OCI-M2 (cell line): ENCODE measurements at regions not wholly inside any gene's neighbourhood (a gene's known extent, or its start where the extent isn't known, plus 50 kb on each side); places are given as distances from the start of the nearest gene placed in this dataset.
"Not testable (repeated sequence)": the region's sequence is repeated elsewhere in the genome, so short reads cannot be mapped to it uniquely, and the experiment has no call there.

Source experiments
- DNase-seq: peaks from one replicate; lab custom pipeline; 2025; ENCODE audit not compliant: unreplicated experiment; lab: John Stamatoyannopoulos, UW

DNA sequence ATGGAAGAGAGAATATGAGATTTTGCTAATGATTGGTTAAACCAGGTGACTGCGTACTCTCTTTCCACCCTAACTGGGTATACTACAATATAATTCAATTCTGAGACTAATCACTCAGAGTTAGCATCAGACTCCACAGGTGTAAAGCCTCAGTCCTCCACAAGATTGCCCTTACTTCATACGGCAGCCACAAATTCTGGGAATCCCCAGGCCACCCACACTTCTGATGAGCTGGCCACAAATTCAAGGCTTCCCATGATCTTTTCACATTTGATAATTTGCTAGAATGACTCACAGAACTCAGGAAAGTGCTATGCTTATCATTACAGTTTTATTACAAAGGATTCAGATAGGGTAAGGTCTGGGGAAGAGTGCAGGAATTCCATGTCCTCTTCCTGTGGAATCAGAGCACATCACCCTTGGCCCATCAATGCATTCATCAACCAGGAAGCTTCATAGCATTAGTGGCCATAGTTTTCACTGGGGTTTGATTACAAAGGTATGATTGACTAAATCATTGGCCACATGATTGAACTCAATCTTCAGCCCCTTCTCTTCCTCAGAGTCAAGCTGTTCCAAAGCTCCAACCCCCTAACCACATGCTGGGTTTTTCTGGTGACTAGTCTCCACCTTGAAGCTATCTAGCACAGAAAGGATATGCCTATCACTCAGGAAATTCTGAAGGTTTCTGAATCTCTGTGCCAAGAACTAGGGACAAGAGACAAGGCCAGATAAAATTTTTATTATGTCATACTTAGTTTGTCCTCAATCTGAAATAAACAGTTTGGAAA is 131.7 kb downstream of the HHIPL2 start:
- no peak for DNase-seq

DNA sequence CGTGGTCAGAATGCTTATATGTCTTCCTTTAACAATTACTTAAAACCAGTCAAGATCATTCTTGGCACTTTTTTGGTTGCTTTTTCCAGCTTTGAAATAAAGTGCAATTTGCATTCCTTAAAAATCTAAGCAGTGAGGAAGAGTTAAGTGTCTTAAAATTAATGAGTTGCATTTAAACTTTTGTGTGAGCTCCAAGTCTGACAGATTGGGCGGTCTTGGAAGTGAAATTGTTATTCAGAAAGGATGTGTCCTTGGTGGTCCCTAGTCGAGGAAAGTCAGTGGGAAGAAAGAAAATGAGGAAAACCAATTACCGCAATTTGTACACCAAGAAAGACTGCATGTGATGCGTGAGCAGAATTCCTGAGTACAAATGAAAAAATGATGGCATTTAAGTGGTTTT is 132.5 kb downstream of the HHIPL2 start:
- no peak for DNase-seq

DNA sequence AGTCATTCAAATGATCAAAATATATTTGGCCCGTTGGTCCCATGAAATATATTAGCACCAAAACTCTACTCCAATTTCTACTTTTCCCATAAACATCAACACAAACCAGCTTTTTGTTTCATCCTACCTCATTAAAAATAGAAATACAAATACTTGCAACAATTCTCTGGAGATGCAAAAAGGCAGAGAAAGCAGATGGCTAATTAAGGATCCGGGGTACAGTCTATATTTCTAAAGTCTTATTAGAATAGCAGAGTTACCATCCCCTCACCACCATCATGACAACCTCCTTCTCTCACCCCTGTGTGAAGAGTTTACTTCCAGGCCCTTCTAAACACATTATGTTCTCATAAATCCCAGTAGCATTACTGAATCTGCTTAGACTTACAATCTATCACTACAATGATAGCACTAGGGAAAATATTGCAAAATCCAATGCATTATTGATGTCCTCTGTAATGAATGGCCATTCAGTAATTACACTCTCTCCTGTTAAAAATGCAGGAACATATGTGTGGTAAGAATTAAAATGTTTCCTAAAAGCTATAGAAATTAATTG is 133.8 kb downstream of the HHIPL2 start:
- DNase-seq: no peak

DNA sequence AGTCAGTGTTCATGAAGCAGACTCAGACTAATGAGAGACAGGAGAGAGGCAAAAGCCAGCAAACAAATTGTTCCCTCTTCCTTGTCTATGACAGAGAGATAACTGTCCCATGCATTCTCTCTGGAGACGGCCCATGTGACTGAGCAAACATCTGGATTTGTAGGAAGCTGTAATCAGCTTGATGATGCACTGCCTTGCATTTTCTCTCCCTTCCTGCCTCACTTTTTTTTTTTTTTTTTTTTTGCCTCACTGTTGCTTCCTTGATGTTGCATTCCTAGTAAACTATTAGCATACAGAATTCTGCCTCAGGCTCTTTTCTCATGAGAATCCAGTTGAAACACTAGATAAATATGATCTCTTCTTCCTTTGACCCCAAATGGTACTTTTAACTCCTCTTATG is 134.5 kb downstream of the HHIPL2 start:
- DNase-seq: no peak

- DNase-seq: no peak
Observed at GRCh38 chr1:222404710-222405109, 143.2 kb downstream of the HHIPL2 start.

- no peak for DNase-seq
Observed at GRCh38 chr1:222399197-222399596, 148.7 kb downstream of the HHIPL2 start.

GRCh38 chr1:222394224-222394623 is 153.7 kb downstream of the HHIPL2 start:
- no peak for DNase-seq

DNA sequence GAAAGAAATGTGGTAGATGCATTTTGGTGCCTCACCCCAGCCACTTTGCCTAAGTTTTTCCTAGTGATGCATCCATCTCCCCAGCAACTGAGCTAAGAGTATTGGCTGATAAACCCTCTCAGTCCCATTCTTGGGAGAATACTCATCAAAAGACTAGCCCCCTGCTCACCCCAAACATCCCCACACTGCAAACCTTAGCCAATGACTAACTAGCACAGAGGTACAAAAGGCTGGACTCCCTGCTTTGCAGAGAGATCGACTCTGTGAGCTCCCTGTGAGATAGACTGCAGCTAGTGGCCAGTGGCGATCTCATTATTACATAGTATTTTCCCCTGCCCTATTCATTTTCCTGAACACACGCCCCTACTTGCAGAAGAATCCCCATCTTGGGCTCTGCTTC is 155.3 kb downstream of the HHIPL2 start:
- no peak for DNase-seq

GRCh38 chr1:222390181-222390580 is 157.7 kb downstream of the HHIPL2 start:
- no peak for DNase-seq

GRCh38 chr1:222387007-222387814 is 160.7 kb downstream of the HHIPL2 start:
- no peak for DNase-seq

- no peak for DNase-seq
Observed at GRCh38 chr1:222385955-222386354, 161.9 kb downstream of the HHIPL2 start.

GRCh38 chr1:222385262-222385661 is 162.6 kb downstream of the HHIPL2 start:
- DNase-seq: no peak

DNA sequence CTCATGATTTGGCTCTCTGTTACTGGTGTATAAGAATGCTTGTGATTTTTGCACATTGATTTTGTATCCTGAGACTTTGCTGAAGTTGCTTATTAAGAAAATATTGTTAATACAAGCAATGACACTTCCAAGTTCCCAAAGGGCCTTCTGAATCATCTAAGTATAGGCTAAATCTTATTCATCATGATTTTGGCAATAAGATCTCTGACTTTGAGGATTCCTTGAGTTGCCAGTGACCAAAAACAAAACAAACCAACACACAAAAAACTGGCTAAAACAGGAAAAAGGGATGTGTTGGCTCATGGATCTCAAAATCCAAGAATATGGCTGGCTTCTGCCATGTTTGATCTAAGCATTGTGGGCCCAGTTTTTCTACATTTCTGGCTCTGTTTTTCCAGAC is 163.4 kb downstream of the HHIPL2 start:
- DNase-seq: no peak

DNA sequence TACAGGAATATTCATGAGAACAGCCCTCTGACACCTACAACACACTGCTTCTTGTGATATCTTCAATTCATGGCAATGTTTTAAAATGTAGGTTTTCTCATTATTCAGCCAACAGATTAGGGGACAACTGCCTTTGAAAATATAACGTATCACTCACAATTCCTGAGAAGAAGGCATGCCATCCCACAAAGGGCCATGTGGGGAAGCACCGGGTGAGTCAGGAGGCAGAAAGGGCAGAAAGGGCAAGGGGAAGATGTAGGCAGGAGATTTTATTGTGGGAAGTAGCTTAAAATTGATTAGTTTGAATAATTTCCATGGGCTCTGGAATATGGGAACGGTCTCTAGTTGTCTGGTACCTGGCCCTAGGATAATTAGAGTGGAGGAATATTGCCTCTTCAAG is 165.7 kb downstream of the HHIPL2 start:
- no peak for DNase-seq

DNA sequence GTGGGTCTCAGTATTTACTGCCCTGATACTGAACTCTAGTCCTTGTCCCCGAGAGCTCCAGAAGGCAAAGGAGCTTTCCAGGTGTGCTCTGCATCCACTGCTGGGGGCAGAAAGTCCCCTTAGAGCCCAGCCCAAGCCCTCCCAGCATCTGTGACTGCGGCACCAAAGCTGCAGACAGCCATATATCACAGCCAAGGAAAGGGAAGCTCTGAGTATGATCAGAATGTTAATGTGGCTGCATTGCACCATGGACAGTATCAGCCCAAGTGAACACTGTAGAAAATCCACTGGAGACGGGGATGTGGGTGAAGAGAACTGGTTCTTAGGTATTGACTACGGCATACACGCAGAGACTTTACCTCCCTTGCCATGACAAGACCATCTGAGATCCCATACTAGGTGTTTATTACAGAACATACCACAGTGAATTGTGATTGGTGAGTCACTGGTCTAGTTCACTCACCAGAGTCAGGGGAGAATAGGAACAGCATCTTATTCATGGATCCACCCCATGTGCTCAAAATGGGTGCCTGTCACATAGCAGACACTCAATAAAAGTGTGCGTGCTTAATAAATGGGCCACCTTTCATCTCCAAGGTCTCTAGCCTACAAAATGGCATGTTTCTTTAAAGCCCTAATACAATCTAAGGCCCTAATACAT is 170.3 kb downstream of the HHIPL2 start:
- DNase-seq: no peak

DNA sequence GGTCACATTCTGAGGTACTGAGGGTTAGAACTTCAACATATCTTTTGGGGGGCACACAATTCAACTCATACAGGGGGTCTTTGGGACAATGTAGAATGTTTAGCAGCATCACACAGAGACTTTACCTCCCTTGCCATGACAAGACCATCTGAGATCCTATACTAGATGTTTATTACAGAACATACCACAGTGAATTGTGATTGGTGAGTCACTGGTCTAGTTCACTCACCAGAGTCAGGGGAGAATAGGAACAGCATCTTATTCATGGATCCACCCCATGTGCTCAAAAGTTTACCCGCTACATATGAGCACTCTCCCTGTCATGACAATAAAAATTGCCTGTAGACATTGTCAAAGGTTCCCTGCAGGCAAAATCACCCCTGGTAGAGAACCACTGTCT is 171.1 kb downstream of the HHIPL2 start:
- DNase-seq: not testable (repeated sequence)

- DNase-seq: no peak
Observed at GRCh38 chr1:222375701-222376100, 172.2 kb downstream of the HHIPL2 start.

GRCh38 chr1:222373831-222374602 is 173.9 kb downstream of the HHIPL2 start:
- DNase-seq: no peak

DNA sequence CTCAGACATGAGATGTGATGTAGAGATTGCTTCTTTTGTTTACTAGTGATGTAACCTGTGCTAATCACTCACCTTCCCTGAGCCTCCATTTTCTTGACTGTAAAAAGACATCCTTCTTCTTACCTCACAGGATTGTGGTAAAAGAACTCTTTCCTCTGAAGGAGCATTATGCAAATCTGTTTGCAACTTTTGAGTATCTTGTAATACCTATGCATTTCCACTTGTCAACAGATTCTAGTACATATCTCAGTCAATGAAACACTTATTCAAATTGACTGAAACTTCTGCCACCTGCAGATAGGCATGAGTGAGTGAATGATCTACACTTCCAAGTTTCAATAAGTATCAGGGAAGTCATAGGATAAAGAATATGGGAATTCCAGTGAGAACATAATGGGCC is 174.7 kb downstream of the HHIPL2 start:
- no peak for DNase-seq

DNA sequence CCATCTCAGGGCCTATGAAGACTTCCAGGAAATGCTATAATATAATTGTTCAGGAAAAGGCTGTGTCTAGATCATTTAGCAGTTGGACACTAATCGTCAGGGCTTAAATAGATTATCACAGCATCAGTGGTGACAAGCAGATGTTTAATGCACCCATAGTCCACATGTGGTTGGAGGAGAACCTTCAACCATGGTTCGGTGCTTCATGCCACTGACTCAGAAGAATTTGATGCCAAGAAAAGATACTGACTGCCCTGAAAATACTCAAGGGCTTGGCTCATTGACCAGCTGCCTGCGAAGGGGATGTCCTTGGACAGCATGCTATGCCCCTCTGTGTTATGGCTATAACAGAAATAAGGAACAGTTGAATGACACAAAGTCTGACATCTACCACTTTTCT is 175.7 kb downstream of the HHIPL2 start:
- DNase-seq: no peak
